ENCODE measurements at regions not wholly inside any gene's neighbourhood (a gene's known extent, or its start where the extent isn't known, plus 50 kb on each side); places are given as distances from the start of the nearest gene placed in this dataset.
A peak's percentile ranks its signal among the peaks of the same experiment; 100 is the strongest.
"Not testable (repeated sequence)": the region's sequence is repeated elsewhere in the genome, so short reads cannot be mapped to it uniquely, and the experiment has no call there.

GRCh38 chr5:112594095-112594850 is 143.4 kb upstream of the APC start:
- TF ChIP-seq, protein P1, sequence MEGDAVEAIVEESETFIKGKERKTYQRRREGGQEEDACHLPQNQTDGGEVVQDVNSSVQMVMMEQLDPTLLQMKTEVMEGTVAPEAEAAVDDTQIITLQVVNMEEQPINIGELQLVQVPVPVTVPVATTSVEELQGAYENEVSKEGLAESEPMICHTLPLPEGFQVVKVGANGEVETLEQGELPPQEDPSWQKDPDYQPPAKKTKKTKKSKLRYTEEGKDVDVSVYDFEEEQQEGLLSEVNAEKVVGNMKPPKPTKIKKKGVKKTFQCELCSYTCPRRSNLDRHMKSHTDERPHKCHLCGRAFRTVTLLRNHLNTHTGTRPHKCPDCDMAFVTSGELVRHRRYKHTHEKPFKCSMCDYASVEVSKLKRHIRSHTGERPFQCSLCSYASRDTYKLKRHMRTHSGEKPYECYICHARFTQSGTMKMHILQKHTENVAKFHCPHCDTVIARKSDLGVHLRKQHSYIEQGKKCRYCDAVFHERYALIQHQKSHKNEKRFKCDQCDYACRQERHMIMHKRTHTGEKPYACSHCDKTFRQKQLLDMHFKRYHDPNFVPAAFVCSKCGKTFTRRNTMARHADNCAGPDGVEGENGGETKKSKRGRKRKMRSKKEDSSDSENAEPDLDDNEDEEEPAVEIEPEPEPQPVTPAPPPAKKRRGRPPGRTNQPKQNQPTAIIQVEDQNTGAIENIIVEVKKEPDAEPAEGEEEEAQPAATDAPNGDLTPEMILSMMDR (IDR thresholded peaks at IDR 0.05), result no peak
- Histone ChIP-seq H2AFZ (peak overlapping the region; percentile 68), H3K4me2 (ENCODE audit: low read length) (peak overlapping the region; percentile 44), H3K9me3 (ENCODE audit: control insufficient read depth, low read length) (no peaks in the 10 kb centered on the region), H3K79me2 (no peaks in the 10 kb centered on the region), H3K27me3 (ENCODE audit: control insufficient read depth, insufficient read depth, low read length) (no peaks in the 10 kb centered on the region), H3K36me3 (ENCODE audit: control insufficient read depth, insufficient read depth, low read length) (no peaks in the 10 kb centered on the region), H3K4me1 (peaks cover 39% of the 10 kb centered on the region), H3K4me3 (ENCODE audit: low read depth, low read length) (peak overlapping the region; percentile 5), H3K27ac (peak overlapping the region; percentile 84), H3K9ac (no peak overlapping the region)

DNA sequence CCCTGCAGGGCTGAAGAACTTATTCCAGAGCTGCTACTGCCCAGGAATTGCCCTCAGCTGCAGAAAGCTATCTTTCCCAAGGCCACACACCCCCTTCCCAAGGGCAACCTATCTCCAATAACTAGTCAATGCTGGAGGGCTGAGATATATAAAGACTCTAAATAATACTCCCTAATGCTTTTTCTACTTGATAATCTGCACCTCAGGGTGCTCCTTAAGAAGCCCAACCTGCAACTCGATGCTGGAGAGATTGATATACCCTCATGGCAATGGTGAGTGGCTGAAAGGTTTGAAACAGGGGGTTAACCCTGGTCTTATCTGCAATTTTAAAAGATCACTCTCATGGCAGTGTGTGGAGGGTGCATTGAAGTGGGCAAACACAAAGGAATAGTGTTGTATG is 142.7 kb upstream of the APC start:
- Histone ChIP-seq H3K4me3 (ENCODE audit: low read depth, low read length) (no peak overlapping the region), H3K27me3 (ENCODE audit: control insufficient read depth, insufficient read depth, low read length) (no peaks in the 10 kb centered on the region), H3K9me3 (ENCODE audit: control insufficient read depth, low read length) (no peaks in the 10 kb centered on the region), H2AFZ (peak overlapping the region; percentile 68), H3K27ac (peak overlapping the region; percentile 84), H3K36me3 (ENCODE audit: control insufficient read depth, insufficient read depth, low read length) (no peaks in the 10 kb centered on the region), H3K4me2 (ENCODE audit: low read length) (no peak overlapping the region), H3K79me2 (no peaks in the 10 kb centered on the region), H3K9ac (no peak overlapping the region), H3K4me1 (peaks cover 39% of the 10 kb centered on the region)
- TF ChIP-seq, protein P1 (IDR thresholded peaks at IDR 0.05), result no peak

GRCh38 chr5:112597831-112598230 is 139.9 kb upstream of the APC start:
- Histone ChIP-seq H3K79me2 (no peaks in the 10 kb centered on the region), H3K9ac (no peak overlapping the region), H3K27ac (no peak overlapping the region), H3K4me3 (ENCODE audit: low read depth, low read length) (no peak overlapping the region), H2AFZ (peak overlapping the region; percentile 21), H3K36me3 (ENCODE audit: control insufficient read depth, insufficient read depth, low read length) (no peaks in the 10 kb centered on the region), H3K4me1 (peaks cover 34% of the 10 kb centered on the region), H3K4me2 (ENCODE audit: low read length) (no peak overlapping the region), H3K9me3 (ENCODE audit: control insufficient read depth, low read length) (no peaks in the 10 kb centered on the region), H3K27me3 (ENCODE audit: control insufficient read depth, insufficient read depth, low read length) (no peaks in the 10 kb centered on the region)
- TF ChIP-seq, protein P1 (IDR thresholded peaks at IDR 0.05), result no peak

DNA sequence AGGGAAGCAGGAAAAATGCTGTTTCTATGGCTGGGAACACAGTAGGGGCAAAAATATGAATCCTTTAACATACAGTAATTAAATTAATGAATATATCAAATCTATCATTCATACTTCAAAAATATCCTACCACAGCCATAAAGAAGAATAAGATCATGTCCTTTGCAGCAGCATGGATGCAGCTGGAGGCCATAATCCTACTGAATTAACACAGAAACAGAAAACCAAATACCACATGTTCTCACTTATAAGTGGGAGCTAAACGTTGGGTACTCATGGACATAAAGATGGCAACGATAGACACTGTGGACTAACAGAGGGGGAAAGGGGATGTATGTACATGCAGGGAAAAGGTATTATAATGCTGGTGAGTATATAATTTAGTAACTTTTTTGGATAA is 137.2 kb upstream of the APC start:
- H2AFZ ChIP-seq; H3K4me3 ChIP-seq (ENCODE audit: low read depth, low read length); H3K9me3 ChIP-seq (ENCODE audit: control insufficient read depth, low read length); H3K36me3 ChIP-seq (ENCODE audit: control insufficient read depth, insufficient read depth, low read length); H3K27me3 ChIP-seq (ENCODE audit: control insufficient read depth, insufficient read depth, low read length); H3K9ac ChIP-seq; H3K4me2 ChIP-seq (ENCODE audit: low read length); H3K27ac ChIP-seq; H3K79me2 ChIP-seq: not testable (repeated sequence)
- H3K4me1 ChIP-seq, result peaks cover 10% of the 10 kb centered on the region

GRCh38 chr5:112604732-112605630 is 132.7 kb upstream of the APC start:
- Histone ChIP-seq H2AFZ (no peak overlapping the region), H3K4me1 (no peaks in the 10 kb centered on the region), H3K27ac (no peak overlapping the region), H3K4me3 (ENCODE audit: low read depth, low read length) (no peak overlapping the region), H3K79me2 (no peaks in the 10 kb centered on the region), H3K4me2 (ENCODE audit: low read length) (no peak overlapping the region), H3K27me3 (ENCODE audit: control insufficient read depth, insufficient read depth, low read length) (no peaks in the 10 kb centered on the region), H3K9ac (no peak overlapping the region), H3K36me3 (ENCODE audit: control insufficient read depth, insufficient read depth, low read length) (no peaks in the 10 kb centered on the region), H3K9me3 (ENCODE audit: control insufficient read depth, low read length) (no peaks in the 10 kb centered on the region)
- TF ChIP-seq, protein P1 (IDR thresholded peaks at IDR 0.05), result peak; percentile 37

All from parathyroid adenoma (tissue), 2 donors.